ENCODE measurements at regions not wholly inside any gene's neighbourhood (a gene's known extent, or its start where the extent isn't known, plus 50 kb on each side); places are given as distances from the start of the nearest gene placed in this dataset.

- no peak for TF ChIP-seq HEYL (CRISPR knock-in tag; IDR thresholded peaks at IDR 0.05)
- TF ChIP-seq CTCF (IDR thresholded peaks at IDR 0.05) = no peak
- no peak for TF ChIP-seq PHF8 (IDR thresholded peaks at IDR 0.05; ENCODE audit: borderline replicate concordance, low read depth)
- no peak for TF ChIP-seq RFX5 (IDR thresholded peaks at IDR 0.05)
- no peak for TF ChIP-seq REST (IDR thresholded peaks at IDR 0.05)
- no peak for TF ChIP-seq RNF2 (IDR thresholded peaks at IDR 0.05; ENCODE audit: borderline replicate concordance, low read depth)
- no peak for TF ChIP-seq MAFK (IDR thresholded peaks at IDR 0.05; ENCODE audit: partially characterized antibody)
- no peak for TF ChIP-seq USF2 (IDR thresholded peaks at IDR 0.05)
- TF ChIP-seq POLR2A (IDR thresholded peaks at IDR 0.05; ENCODE audit: low read length) = no peak
- no peak for TF ChIP-seq MAX (IDR thresholded peaks at IDR 0.05)
- no peak for TF ChIP-seq MYC (IDR thresholded peaks at IDR 0.05; ENCODE audit: borderline replicate concordance, low read length)
Observed at GRCh38 chr1:233805786-233806185, 98.7 kb upstream of the SLC35F3 start.

All from A549 (cell line).